Subcutaneous abdominal adipose tissue (tissue), 5 donors: ENCODE measurements at regions not wholly inside any gene's neighbourhood (a gene's known extent, or its start where the extent isn't known, plus 50 kb on each side); places are given as distances from the start of the nearest gene placed in this dataset.

Source experiments
- H3K27ac ChIP-seq: one replicate; pipeline ENCODE4 v1.7.0; 2013; ENCODE audit warnings: low read depth, mild to moderate bottlenecking, inconsistent platforms, low read length, moderate library complexity
- H3K27me3 ChIP-seq, 5 donors: one replicate each; pipeline ENCODE4 v1.7.0; 2013; ENCODE audit warnings: low read length in 5 of 5, inconsistent platforms in 1 of 5; ENCODE audit not compliant: control insufficient read depth in 5 of 5, insufficient read depth in 4 of 5
- H3K36me3 ChIP-seq, 5 donors: one replicate each; pipeline ENCODE4 v1.7.0; 2013; ENCODE audit warnings: low read length in 5 of 5; ENCODE audit not compliant: control insufficient read depth in 5 of 5, insufficient read depth in 5 of 5
- H3K4me1 ChIP-seq, 5 donors: one replicate each; pipeline ENCODE4 v1.7.0; 2013; ENCODE audit warnings: low read length in 5 of 5, mild to moderate bottlenecking in 3 of 5, moderate library complexity in 1 of 5; ENCODE audit not compliant: control insufficient read depth in 5 of 5, insufficient read depth in 5 of 5
- H3K4me3 ChIP-seq, 5 donors: one replicate each; pipeline ENCODE4 v1.7.0; 2013; ENCODE audit warnings: low read length in 5 of 5, low read depth in 1 of 5
- H3K9ac ChIP-seq, 5 donors: one replicate each; pipeline ENCODE4 v1.7.0; 2013; ENCODE audit warnings: low read length in 5 of 5, mild to moderate bottlenecking in 4 of 5, moderate library complexity in 3 of 5
- H3K9me3 ChIP-seq, 5 donors: one replicate each; pipeline ENCODE4 v1.7.0; 2013; ENCODE audit warnings: low read length in 5 of 5; ENCODE audit not compliant: control insufficient read depth in 5 of 5
- donor health status: healthy.
- donor health status: healthy.
- donor health status: healthy.
- donor health status: healthy.
- donor health status: healthy.

DNA sequence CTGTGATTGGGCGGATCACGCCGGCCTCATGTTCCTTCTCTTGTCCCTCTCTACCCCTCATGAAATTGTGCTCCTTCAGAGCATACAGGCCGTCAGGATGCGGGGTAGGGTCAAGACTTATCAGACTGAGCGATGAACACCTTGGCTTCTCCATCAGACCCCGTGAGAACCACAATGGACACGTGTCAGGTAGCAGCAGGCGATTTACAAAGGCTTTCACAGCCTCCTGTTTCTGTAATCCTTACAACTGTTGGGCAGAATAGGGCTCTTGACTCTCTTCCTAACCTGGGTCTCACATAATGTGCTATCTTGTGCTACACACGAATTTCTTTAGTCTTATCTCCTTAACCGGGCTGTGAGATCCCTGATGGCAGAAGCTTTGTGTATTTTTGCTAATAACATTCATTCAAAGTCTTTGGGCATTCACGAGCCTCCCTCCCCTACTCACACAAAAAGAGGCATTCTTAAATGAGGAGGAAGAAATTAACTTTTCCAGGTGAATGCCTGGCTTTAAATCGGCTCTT, 122.9 kb upstream of the SLC22A23 start:
- no peak overlapping the region for H3K4me3 ChIP-seq
- H3K9me3 ChIP-seq = no peaks in the 10 kb centered on the region
- H3K27me3 ChIP-seq = peaks cover 0 to under 1% (median 0%) of the 10 kb centered on the region in 5 donors
- no peaks in the 10 kb centered on the region for H3K36me3 ChIP-seq
- no peaks in the 10 kb centered on the region for H3K4me1 ChIP-seq
- no peak overlapping the region for H3K9ac ChIP-seq
- no peak overlapping the region for H3K27ac ChIP-seq

DNA sequence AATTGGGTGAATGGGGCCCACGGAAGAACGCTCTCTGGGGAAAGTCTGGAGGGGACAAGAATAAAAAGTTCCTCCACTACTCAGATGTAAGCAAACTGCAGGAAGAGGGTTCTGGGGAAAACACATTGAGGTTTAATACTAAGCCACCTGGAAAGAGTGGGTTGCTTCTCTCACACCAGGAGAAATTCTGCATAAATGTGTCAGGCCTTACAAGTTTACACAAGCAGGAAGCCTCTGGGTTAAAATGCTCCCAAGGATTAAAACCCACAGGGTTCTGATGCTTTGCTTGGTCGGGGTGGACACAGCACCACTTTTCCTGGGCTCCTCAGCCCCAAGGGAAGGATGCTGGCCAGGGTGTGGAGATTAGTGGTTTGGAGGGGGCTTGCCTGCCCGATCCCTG, 122.1 kb upstream of the SLC22A23 start:
- H3K9me3 ChIP-seq = no peaks in the 10 kb centered on the region
- H3K27me3 ChIP-seq = peaks cover 0 to 2% (median 0%) of the 10 kb centered on the region in 5 donors
- H3K4me1 ChIP-seq = no peaks in the 10 kb centered on the region
- no peak overlapping the region for H3K4me3 ChIP-seq
- no peaks in the 10 kb centered on the region for H3K36me3 ChIP-seq
- no peak overlapping the region for H3K27ac ChIP-seq
- no peak overlapping the region for H3K9ac ChIP-seq

DNA sequence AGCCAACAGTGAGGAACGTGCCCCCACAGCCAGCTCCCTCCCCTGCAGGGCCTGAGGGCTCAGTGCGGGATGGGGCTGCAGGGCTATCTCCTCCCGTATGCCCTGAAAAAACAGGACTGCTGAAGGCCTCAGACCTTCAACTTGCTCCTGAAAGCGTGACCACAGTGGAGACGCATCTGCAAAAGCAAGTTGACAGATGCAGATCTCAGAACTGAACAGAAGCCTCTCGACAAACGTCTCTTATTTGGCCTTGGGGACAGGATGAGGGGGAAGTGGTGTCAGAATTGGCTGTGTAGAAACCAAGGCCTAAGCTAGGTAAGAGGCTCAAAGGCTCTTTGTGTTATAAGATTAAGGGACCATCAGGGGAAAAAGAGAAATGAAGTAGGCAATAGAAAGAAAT, 120.7 kb upstream of the SLC22A23 start:
- H3K27me3 ChIP-seq = peaks cover 0 to 2% (median 0%) of the 10 kb centered on the region in 5 donors
- H3K9ac ChIP-seq = no peak overlapping the region
- no peaks in the 10 kb centered on the region for H3K36me3 ChIP-seq
- H3K27ac ChIP-seq = no peak overlapping the region
- H3K4me1 ChIP-seq = no peaks in the 10 kb centered on the region
- H3K9me3 ChIP-seq = no peaks in the 10 kb centered on the region
- H3K4me3 ChIP-seq = no peak overlapping the region

DNA sequence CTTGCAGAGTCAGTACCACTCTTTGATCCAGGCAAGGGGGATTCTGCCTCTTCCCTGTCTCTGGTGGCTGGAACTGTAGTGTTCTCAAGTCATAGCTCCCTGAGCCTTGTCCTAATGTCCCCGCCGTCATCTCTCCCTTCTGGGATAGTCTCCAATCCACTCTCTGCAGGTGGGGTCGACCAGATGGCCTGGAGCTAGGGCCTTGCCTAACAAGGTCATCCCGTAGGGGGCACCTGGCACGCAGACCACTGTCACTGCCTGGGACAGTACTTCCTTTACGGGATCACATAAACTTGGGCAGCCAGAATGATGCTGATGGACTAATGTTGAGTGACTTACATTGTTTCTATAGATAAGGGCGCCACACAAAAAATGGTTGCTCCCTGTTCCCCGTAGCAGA, 118.9 kb upstream of the SLC22A23 start:
- Histone ChIP-seq H3K36me3 (no peaks in the 10 kb centered on the region), H3K4me3 (no peak overlapping the region), H3K9me3 (no peaks in the 10 kb centered on the region), H3K27me3 (peaks cover 0 to 4% (median 2%) of the 10 kb centered on the region in 5 donors), H3K9ac (no peak overlapping the region), H3K27ac (no peak overlapping the region), H3K4me1 (peaks cover 0 to 4% (median 0%) of the 10 kb centered on the region in 5 donors)

DNA sequence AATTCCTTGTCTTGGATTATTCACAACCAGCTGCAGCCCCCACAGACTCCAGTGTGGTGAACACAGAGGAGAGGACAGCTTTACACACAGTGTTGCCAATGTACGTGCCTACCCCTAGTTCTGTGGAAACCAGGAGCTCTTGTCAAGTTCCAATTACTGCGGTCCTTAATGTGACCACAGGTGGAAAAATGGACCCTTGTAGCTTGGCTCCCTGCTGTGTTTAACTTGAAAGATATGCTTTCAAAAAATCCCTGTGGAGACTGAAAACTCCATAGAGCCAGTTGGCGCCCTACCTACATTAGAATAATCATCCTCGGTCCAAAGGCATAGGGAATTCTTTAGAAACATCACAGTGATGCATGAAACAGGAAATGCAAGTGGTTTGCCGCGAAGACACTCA, 118.3 kb upstream of the SLC22A23 start:
- Histone ChIP-seq H3K27me3 (peaks cover 0 to 4% (median 2%) of the 10 kb centered on the region in 5 donors), H3K36me3 (no peaks in the 10 kb centered on the region), H3K4me1 (peaks cover 0 to 4% (median 0%) of the 10 kb centered on the region in 5 donors), H3K4me3 (no peak overlapping the region), H3K27ac (no peak overlapping the region), H3K9me3 (no peaks in the 10 kb centered on the region), H3K9ac (no peak overlapping the region)

DNA sequence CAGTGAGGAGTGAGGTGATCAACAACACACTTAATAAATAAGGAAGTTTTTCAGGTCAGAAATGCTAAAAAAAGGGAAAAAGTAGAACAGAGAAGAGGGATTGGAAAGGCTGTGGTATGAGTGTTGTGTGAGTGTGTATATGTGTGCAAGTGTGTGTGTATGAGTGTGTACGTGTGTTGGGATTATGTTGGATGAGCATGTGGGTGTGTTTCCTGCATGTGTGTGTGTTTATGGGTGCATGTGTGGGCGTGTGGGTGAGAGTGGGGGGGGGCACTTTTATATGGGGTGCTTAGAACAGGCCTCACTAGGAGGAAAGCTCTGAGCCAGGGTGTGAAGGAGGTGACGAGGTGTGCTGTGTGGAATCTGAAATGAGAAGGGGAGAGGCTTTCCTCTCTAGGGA, 116.8 kb upstream of the SLC22A23 start:
- H3K27me3 ChIP-seq = peaks cover 0 to 4% (median 2%) of the 10 kb centered on the region in 5 donors
- no peak overlapping the region for H3K27ac ChIP-seq
- H3K36me3 ChIP-seq = no peaks in the 10 kb centered on the region
- no peak overlapping the region for H3K9ac ChIP-seq
- no peaks in the 10 kb centered on the region for H3K9me3 ChIP-seq
- no peak overlapping the region for H3K4me3 ChIP-seq
- peaks cover 0 to 4% (median 0%) of the 10 kb centered on the region in 5 donors for H3K4me1 ChIP-seq

DNA sequence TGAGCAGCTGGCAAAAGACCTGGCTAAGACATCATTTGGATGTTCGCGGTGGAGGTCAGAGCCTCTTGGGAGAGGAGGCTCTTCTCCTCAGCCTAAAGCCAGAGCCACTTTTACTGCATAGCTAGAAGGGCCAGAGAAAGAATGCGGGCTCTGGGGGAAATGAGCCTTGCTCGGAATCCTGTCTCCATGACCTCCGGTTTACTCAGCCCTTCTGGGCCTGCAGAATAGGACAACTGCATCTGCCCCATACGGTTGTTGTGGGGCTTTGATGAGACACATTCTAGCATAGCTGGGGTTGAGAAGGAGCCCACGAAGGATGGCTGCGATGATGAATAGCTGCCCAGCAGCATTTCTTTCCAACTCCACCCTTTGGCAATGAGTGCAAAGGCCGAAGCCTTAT, 115.0 kb upstream of the SLC22A23 start:
- Histone ChIP-seq H3K27me3 (peaks cover 0 to 4% (median 2%) of the 10 kb centered on the region in 5 donors), H3K9ac (no peak overlapping the region), H3K9me3 (no peaks in the 10 kb centered on the region), H3K36me3 (no peaks in the 10 kb centered on the region), H3K4me1 (peaks cover 0 to 4% (median 0%) of the 10 kb centered on the region in 5 donors), H3K27ac (no peak overlapping the region), H3K4me3 (no peak overlapping the region)

DNA sequence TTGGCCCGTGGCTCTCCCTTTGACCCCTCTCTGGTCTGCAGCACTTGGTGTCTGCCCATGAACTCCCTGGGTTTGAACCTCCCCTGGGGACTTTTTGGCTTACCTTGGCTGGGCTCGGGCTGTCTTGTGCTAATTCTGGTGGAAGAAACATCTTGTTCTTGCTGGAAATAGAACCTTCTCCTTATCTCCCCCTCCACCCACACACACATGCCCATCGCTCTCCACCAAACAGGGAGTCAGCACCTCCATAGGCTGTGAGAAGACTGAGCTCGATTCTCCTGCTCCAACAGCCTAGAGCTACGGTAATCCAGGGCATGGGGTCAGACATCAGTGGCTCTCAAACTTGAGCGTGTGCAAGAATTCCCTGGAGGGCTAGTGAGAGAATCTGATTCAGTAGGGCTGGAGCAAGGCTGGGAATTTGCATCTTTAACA, 114.4 kb upstream of the SLC22A23 start:
- no peaks in the 10 kb centered on the region for H3K36me3 ChIP-seq
- H3K9ac ChIP-seq = no peak overlapping the region
- no peaks in the 10 kb centered on the region for H3K9me3 ChIP-seq
- H3K4me3 ChIP-seq = no peak overlapping the region
- peaks cover 0 to 4% (median 2%) of the 10 kb centered on the region in 5 donors for H3K27me3 ChIP-seq
- H3K4me1 ChIP-seq = peaks cover 0 to 4% (median 0%) of the 10 kb centered on the region in 5 donors
- H3K27ac ChIP-seq = no peak overlapping the region

DNA sequence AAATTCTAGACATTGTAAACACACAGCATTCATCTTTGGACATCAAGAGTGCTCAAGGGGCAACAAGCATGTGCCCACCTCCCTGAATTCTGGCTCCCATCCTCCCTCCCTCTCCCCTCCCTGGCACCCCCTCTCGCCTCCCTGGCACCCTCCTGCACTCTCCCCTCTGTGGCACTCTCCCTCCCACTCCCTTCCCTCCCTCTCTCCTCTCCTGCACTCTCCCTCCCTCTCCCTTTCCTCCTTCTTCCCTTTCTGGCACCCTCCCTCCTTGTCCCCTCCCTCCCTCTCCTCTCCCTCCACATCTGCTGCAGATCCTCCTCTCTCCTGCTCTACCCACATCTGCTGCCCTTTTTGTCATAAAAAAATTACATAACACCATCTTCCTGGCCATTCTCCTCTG, 113.0 kb upstream of the SLC22A23 start:
- H3K27ac ChIP-seq = no peak overlapping the region
- no peak overlapping the region for H3K4me3 ChIP-seq
- no peak overlapping the region for H3K9ac ChIP-seq
- no peaks in the 10 kb centered on the region for H3K9me3 ChIP-seq
- H3K27me3 ChIP-seq = peaks cover 0 to 4% (median 2%) of the 10 kb centered on the region in 5 donors
- peaks cover 0 to 4% (median 0%) of the 10 kb centered on the region in 5 donors for H3K4me1 ChIP-seq
- H3K36me3 ChIP-seq = no peaks in the 10 kb centered on the region

DNA sequence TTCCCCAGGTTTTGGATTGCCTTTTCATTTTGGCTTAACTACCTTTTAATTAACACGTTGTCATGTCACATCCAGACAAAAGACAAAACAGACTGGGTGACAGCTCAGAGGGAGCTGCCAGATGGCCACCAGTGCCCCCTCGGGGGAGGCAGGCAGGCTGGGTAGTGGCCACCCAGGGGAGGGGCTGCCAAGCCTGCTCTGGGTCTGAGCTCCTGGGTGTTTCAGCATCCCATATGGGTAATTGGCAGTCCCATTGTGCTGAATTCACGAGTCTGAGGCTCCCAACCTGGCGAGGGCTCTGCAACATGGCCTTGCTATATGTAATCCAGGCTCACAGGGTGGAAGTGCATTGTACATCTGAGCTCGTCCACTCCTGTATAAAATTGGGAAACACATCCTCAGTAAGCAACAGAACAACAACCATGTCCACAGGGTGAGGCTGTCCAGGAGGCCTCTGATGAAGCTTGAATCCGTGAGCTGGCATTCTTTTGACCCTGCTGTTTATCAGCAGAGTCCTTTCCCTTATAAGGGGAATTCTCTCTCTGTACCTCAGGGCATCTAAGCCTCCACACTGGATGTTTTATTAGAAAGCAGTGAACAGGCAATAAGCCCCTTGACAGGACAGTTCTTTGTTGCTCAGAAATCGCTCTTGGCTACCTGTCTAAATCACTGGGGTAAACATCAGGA, 111.7 kb upstream of the SLC22A23 start:
- Histone ChIP-seq H3K9me3 (no peaks in the 10 kb centered on the region), H3K4me3 (no peak overlapping the region), H3K9ac (no peak overlapping the region), H3K27me3 (peaks cover 0 to 4% (median 0%) of the 10 kb centered on the region in 5 donors), H3K4me1 (peaks cover 0 to 4% (median 0%) of the 10 kb centered on the region in 5 donors), H3K27ac (no peak overlapping the region), H3K36me3 (no peaks in the 10 kb centered on the region)
